Activated CD8-positive, alpha-beta T cell treated with anti-CD3 and anti-CD28 coated beads for 36 hours (primary cell): ENCODE measurements at regions not wholly inside any gene's neighbourhood (a gene's known extent, or its start where the extent isn't known, plus 50 kb on each side); places are given as distances from the start of the nearest gene placed in this dataset.

Experiments used
- ATAC-seq: fragments of 200-7000 bp; cut with Tn5 transposase; one replicate; pipeline ENCODE4 v1.10.0; 2021; ENCODE audit warnings: mild to moderate bottlenecking, moderate library complexity
- CTCF ChIA-PET: fragments of 350-600 bp; sonication (Branson Sonifier 250); formaldehyde crosslinking; loops from one replicate; lab custom pipeline; 2021; ENCODE audit warnings: antibody characterized with exemption; lab: Charles Lee
- POLR2A ChIA-PET: fragments of 350-600 bp; sonication (Branson Sonifier 250); formaldehyde crosslinking; loops from one replicate; lab custom pipeline; 2021; ENCODE audit warnings: antibody characterized with exemption; lab: Charles Lee
- DNase-seq: peaks from one replicate; pipeline ENCODE4 v3.0.0-alpha.2; 2020
- H3K27ac Mint-ChIP-seq: one replicate; pipeline ENCODE4 v1.8.0; 2021; ENCODE audit warnings: mild to moderate bottlenecking, mixed read lengths
- H3K27me3 Mint-ChIP-seq: one replicate; pipeline ENCODE4 v1.8.0; 2021; ENCODE audit warnings: mixed read lengths
- H3K36me3 Mint-ChIP-seq: one replicate; pipeline ENCODE4 v1.8.0; 2021; ENCODE audit warnings: low read depth, mixed read lengths
- H3K4me1 Mint-ChIP-seq: one replicate; pipeline ENCODE4 v1.8.0; 2021; ENCODE audit warnings: low read depth, mixed read lengths
- H3K4me3 Mint-ChIP-seq: one replicate; pipeline ENCODE4 v1.8.0; 2021; ENCODE audit warnings: mild to moderate bottlenecking, moderate library complexity, mixed read lengths
- H3K9me3 Mint-ChIP-seq: one replicate; pipeline ENCODE4 v1.8.0; 2021; ENCODE audit warnings: mixed read lengths
- CTCF ChIP-seq: fragments of 200-600 bp; IDR thresholded peaks from one replicate; pipeline ENCODE4 v1.8.0; 2022; ENCODE audit warnings: antibody characterized with exemption, mild to moderate bottlenecking
- intact Hi-C: fragments of 100-400 bp; cut with micrococcal nuclease; formaldehyde crosslinking; loops from one replicate; pipeline ENCODE4 v1.10.0; 2022

- no peak for ATAC-seq
- H3K27ac Mint-ChIP-seq = no peak overlapping the region
- no peaks in the 10 kb centered on the region for H3K36me3 Mint-ChIP-seq
- ChIA-PET CTCF (no interaction called here), POLR2A (no interaction called here)
- DNase-seq = no peak
- intact Hi-C loops = no loop called here
- H3K27me3 Mint-ChIP-seq = no peaks in the 10 kb centered on the region
- no peaks in the 10 kb centered on the region for H3K4me1 Mint-ChIP-seq
- no peaks in the 10 kb centered on the region for H3K9me3 Mint-ChIP-seq
- H3K4me3 Mint-ChIP-seq = no peak overlapping the region
- TF ChIP-seq CTCF = no peak
Observed at GRCh38 chr10:32163071-32163761, 107.0 kb upstream of the KIF5B start.

GRCh38 chr10:32161586-32161985 lies 105.4 kb upstream of the KIF5B start:
- Mint-ChIP-seq H3K9me3 (no peaks in the 10 kb centered on the region), H3K36me3 (no peaks in the 10 kb centered on the region), H3K4me3 (no peak overlapping the region), H3K27me3 (no peaks in the 10 kb centered on the region), H3K4me1 (no peaks in the 10 kb centered on the region), H3K27ac (no peak overlapping the region)
- DNase-seq (no peak), ATAC-seq (no peak)
- POLR2A ChIA-PET = no interaction called here
- no peak for TF ChIP-seq CTCF
- intact Hi-C loops = no loop called here
- CTCF ChIA-PET = no interaction called here

GRCh38 chr10:32160864-32161263 lies 104.6 kb upstream of the KIF5B start:
- CTCF ChIA-PET = no interaction called here
- Mint-ChIP-seq H3K4me3 (no peak overlapping the region), H3K27ac (no peak overlapping the region), H3K36me3 (no peaks in the 10 kb centered on the region), H3K27me3 (no peaks in the 10 kb centered on the region), H3K4me1 (no peaks in the 10 kb centered on the region), H3K9me3 (no peaks in the 10 kb centered on the region)
- DNase-seq = no peak
- no peak for ATAC-seq
- intact Hi-C loops = no loop called here
- no peak for TF ChIP-seq CTCF
- POLR2A ChIA-PET = no interaction called here

- ATAC-seq = no peak
- intact Hi-C loops = no loop called here
- Mint-ChIP-seq H3K27me3 (no peaks in the 10 kb centered on the region), H3K36me3 (peaks cover 3% of the 10 kb centered on the region), H3K4me3 (no peak overlapping the region), H3K4me1 (no peaks in the 10 kb centered on the region), H3K27ac (no peak overlapping the region), H3K9me3 (no peaks in the 10 kb centered on the region)
- POLR2A ChIA-PET = no interaction called here
- DNase-seq = no peak
- CTCF ChIA-PET = no interaction called here
- TF ChIP-seq CTCF = no peak
Observed at GRCh38 chr10:32159264-32159663, 103.0 kb upstream of the KIF5B start.

- Mint-ChIP-seq H3K4me1 (peaks cover 2% of the 10 kb centered on the region), H3K4me3 (no peak overlapping the region), H3K9me3 (peaks cover 10% of the 10 kb centered on the region), H3K36me3 (peaks cover 5% of the 10 kb centered on the region), H3K27me3 (no peaks in the 10 kb centered on the region), H3K27ac (no peak overlapping the region)
- no peak for DNase-seq
- no peak for ATAC-seq
- intact Hi-C loops = no loop called here
- CTCF ChIA-PET = no interaction called here
- POLR2A ChIA-PET = no interaction called here
- TF ChIP-seq CTCF = no peak
Observed at GRCh38 chr10:32156031-32156495, 99.8 kb upstream of the KIF5B start.
